ENCODE measurements at regions not wholly inside any gene's neighbourhood (a gene's known extent, or its start where the extent isn't known, plus 50 kb on each side); places are given as distances from the start of the nearest gene placed in this dataset.

- H3K4me2 ChIP-seq (ENCODE audit: low read length) = no peak overlapping the region
- no peaks in the 10 kb centered on the region for H3K36me3 ChIP-seq (ENCODE audit: control insufficient read depth, insufficient read depth, low read length)
- no peaks in the 10 kb centered on the region for H3K27me3 ChIP-seq (ENCODE audit: control insufficient read depth, insufficient read depth, low read length)
- no peak overlapping the region for H3K27ac ChIP-seq
- no peaks in the 10 kb centered on the region for H3K9me3 ChIP-seq (ENCODE audit: control insufficient read depth, low read length)
- no peak overlapping the region for H3K9ac ChIP-seq
- H3K79me2 ChIP-seq = no peaks in the 10 kb centered on the region
- H2AFZ ChIP-seq = no peak overlapping the region
- H3K4me3 ChIP-seq (ENCODE audit: low read depth, low read length) = no peak overlapping the region
- no peaks in the 10 kb centered on the region for H3K4me1 ChIP-seq
- TF ChIP-seq CTCF (IDR thresholded peaks at IDR 0.05) = no peak
Measured at GRCh38 chr1:214215583-214215982, 65.4 kb upstream of the SMYD2 start.

- Histone ChIP-seq H3K9me3 (ENCODE audit: control insufficient read depth, low read length) (no peaks in the 10 kb centered on the region), H2AFZ (no peak overlapping the region), H3K4me1 (no peaks in the 10 kb centered on the region), H3K79me2 (no peaks in the 10 kb centered on the region), H3K27ac (no peak overlapping the region), H3K4me3 (ENCODE audit: low read depth, low read length) (no peak overlapping the region), H3K27me3 (ENCODE audit: control insufficient read depth, insufficient read depth, low read length) (no peaks in the 10 kb centered on the region), H3K4me2 (ENCODE audit: low read length) (no peak overlapping the region), H3K36me3 (ENCODE audit: control insufficient read depth, insufficient read depth, low read length) (no peaks in the 10 kb centered on the region), H3K9ac (no peak overlapping the region)
- no peak for TF ChIP-seq CTCF (IDR thresholded peaks at IDR 0.05)
Measured at GRCh38 chr1:214216021-214216420, 64.9 kb upstream of the SMYD2 start.

GRCh38 chr1:214216779-214217178 is 64.2 kb upstream of the SMYD2 start:
- Histone ChIP-seq H3K4me2 (ENCODE audit: low read length) (no peak overlapping the region), H3K79me2 (no peaks in the 10 kb centered on the region), H2AFZ (no peak overlapping the region), H3K4me3 (ENCODE audit: low read depth, low read length) (no peak overlapping the region), H3K27ac (no peak overlapping the region), H3K9ac (no peak overlapping the region), H3K27me3 (ENCODE audit: control insufficient read depth, insufficient read depth, low read length) (no peaks in the 10 kb centered on the region), H3K36me3 (ENCODE audit: control insufficient read depth, insufficient read depth, low read length) (no peaks in the 10 kb centered on the region), H3K4me1 (no peaks in the 10 kb centered on the region), H3K9me3 (ENCODE audit: control insufficient read depth, low read length) (no peaks in the 10 kb centered on the region)
- no peak for TF ChIP-seq CTCF (IDR thresholded peaks at IDR 0.05)

GRCh38 chr1:214219902-214220301 is 61.1 kb upstream of the SMYD2 start:
- H3K9me3 ChIP-seq (ENCODE audit: control insufficient read depth, low read length) = no peaks in the 10 kb centered on the region
- H3K27me3 ChIP-seq (ENCODE audit: control insufficient read depth, insufficient read depth, low read length) = no peaks in the 10 kb centered on the region
- H3K4me1 ChIP-seq = no peaks in the 10 kb centered on the region
- H3K4me2 ChIP-seq (ENCODE audit: low read length) = no peak overlapping the region
- H3K36me3 ChIP-seq (ENCODE audit: control insufficient read depth, insufficient read depth, low read length) = no peaks in the 10 kb centered on the region
- H3K9ac ChIP-seq = no peak overlapping the region
- no peak overlapping the region for H3K27ac ChIP-seq
- H3K79me2 ChIP-seq = no peaks in the 10 kb centered on the region
- no peak overlapping the region for H2AFZ ChIP-seq
- H3K4me3 ChIP-seq (ENCODE audit: low read depth, low read length) = no peak overlapping the region
- TF ChIP-seq CTCF (IDR thresholded peaks at IDR 0.05) = no peak

- Histone ChIP-seq H2AFZ (no peak overlapping the region), H3K9me3 (ENCODE audit: control insufficient read depth, low read length) (no peaks in the 10 kb centered on the region), H3K4me1 (no peaks in the 10 kb centered on the region), H3K36me3 (ENCODE audit: control insufficient read depth, insufficient read depth, low read length) (no peaks in the 10 kb centered on the region), H3K9ac (no peak overlapping the region), H3K79me2 (no peaks in the 10 kb centered on the region), H3K4me3 (ENCODE audit: low read depth, low read length) (no peak overlapping the region), H3K4me2 (ENCODE audit: low read length) (no peak overlapping the region), H3K27me3 (ENCODE audit: control insufficient read depth, insufficient read depth, low read length) (no peaks in the 10 kb centered on the region), H3K27ac (no peak overlapping the region)
- no peak for TF ChIP-seq CTCF (IDR thresholded peaks at IDR 0.05)
Measured at GRCh38 chr1:214220891-214221290, 60.1 kb upstream of the SMYD2 start.
